CD4-positive, alpha-beta T cell treated with Interleukin-12 subunit alpha and Interleukin-12 subunit beta, for 1 hour (primary cell): ENCODE measurements at regions not wholly inside any gene's neighbourhood (a gene's known extent, or its start where the extent isn't known, plus 50 kb on each side); places are given as distances from the start of the nearest gene placed in this dataset.

Experiments used
- DNase-seq: peaks from one replicate; pipeline ENCODE4 v3.0.0-alpha.2; 2020

DNA sequence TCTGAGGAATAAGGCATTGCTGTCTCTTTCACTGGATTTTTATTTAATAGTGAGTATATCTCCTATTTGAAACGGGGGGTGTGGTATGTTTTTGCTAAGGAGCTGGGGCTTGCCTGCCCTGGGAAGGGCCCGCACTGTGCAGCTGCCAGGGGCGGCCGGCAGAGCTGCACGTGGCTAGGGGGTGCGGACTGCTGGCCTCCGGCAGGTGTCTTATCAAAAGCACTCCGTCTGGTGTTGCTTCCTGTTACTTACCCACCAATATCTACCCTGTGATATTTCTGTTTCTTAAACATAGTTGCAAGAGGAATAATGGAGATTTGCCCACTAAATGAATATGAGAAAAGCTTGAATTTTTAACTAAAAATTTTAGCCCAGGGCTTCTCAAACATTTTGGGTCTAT, 232.0 kb downstream of the IRX1 start:
- no peak for DNase-seq

DNA sequence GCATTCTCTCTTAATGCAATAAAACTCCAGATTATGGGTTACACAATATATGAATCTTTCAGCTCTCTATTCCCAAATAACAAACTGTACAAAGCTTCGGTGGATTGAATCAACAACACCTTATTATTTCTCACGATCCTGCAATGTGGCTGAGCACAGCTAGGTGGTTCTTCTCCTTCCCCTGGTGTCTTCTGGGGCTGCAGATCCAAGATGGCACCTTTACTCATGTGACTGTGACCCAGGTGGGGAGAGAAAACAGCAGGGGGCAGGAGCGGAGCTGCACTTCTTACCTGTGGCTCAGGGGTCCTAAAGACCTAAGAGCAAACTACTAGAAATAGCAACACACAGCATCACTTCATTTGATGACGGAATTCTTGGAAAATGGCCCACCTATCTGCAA, 233.1 kb downstream of the IRX1 start:
- DNase-seq = no peak

DNA sequence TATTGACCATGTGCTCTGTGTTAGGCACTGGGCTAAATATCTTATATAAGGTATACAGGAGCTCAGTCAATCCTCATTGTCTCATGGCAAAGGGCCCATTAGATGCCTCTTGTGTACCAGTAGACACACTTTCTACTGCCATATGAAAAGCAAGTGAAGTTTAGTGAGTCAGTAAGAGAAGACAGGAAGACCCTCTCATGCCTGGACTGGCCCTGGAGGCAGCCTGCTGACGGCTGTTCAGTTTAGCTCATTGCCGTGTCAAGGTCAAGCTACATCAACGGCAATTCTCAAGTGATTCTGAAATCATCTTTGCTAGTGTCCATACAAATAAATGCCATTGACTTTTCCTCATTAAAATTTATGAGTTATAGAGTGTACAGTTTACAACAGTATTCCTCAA, 237.9 kb downstream of the IRX1 start:
- DNase-seq = no peak

DNA sequence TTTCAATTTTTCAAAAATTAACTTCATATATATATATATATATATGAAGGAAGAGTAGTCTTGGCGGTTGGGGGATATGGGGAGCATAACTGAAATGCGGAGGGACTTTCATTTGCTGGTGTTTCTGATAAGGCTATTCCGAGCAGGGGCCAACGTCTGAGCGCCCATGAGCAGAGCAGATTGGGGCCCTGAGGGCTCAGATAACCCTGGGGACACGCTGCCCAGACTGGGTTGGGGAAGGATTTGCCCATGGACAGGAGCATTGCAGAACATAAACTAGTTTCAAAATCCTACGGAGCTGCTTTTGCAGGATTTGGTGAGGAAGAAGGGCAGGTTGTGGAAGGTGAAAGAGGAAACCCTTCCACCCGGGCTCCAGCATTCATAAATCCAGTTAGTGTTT, 240.2 kb downstream of the IRX1 start:
- DNase-seq = no peak

GRCh38 chr5:3836528-3836927, 240.9 kb downstream of the IRX1 start:
- DNase-seq = no peak

GRCh38 chr5:3837506-3837905, 241.9 kb downstream of the IRX1 start:
- no peak for DNase-seq

GRCh38 chr5:3839151-3839550, 243.5 kb downstream of the IRX1 start:
- DNase-seq = no peak

DNA sequence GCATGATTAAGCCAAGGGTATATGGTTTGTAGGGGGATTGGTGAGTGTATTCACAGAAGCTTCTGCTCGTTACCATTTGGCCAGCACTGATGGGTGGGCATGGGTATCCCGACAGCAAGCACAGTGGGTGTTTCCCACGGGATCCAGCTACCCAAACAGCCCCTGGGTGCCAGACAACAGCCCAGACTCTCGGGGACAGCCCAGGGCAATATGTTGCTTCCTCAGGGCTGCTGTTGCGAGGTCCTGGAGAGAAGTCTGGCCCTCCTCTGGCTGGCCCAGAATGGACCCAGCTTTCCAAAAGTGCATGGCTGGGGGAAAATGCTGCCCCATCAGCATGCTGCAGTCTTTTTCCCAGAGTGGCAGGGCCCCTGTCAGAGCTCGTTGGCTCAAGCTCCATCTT, 247.0 kb downstream of the IRX1 start:
- DNase-seq = no peak

DNA sequence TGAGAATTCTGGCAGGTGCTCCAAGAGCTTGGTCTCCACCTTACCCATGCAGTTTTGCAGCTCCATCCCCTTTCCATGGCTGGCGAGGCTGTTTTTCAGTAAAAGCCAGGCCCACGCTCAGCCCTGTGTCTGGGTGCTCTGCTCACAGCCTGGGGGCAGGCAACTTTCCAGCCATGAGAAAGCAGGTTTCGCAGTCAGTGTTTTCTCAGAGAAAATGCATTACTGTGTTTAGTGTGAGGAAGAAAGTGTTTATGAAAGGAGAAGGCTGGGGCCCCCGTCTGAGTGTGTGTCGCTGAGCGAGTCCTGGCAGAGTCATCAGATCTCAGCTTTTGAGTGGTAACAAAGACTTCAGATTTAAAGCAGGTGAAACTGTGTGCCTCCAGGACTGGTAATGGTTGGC, 248.1 kb downstream of the IRX1 start:
- DNase-seq = no peak

DNA sequence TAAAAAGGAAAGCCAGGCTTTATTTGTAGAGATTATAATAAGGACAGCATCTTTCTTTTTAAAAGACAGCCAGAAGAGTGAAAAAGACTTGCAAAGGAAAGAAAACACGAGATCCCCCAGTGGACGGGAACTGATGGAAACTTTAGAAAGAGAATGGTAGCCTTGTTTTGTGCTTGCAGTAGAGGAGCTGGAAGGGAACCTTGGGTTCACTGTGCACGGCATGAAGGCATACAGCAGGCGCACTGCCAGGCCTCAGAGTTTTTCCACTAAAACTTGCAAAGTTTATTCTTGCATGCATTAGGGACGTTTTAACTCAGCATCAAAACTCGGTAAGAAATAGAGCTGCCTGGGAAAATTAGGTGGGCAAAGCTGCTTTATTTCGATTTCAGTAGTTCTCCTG, 248.6 kb downstream of the IRX1 start:
- DNase-seq = no peak

DNA sequence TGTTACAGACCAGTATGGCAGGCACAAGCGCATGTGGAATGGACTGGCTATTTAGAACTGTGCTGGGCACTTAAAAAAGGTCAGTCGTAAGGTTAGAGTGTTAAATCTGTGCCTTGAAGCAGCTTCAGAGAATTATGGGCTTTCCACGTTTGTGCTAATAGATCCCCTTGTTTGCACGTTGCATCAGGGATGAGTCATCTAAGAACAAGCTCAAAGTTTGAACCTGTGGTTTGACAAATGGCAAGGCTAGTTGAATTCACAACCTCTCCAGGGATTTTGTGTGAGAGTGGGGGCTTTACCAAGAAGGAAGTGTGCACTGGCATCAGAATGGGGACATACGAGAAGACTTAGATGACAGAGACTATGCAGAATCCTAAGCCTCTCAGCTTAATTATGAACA, 249.6 kb downstream of the IRX1 start:
- no peak for DNase-seq

DNA sequence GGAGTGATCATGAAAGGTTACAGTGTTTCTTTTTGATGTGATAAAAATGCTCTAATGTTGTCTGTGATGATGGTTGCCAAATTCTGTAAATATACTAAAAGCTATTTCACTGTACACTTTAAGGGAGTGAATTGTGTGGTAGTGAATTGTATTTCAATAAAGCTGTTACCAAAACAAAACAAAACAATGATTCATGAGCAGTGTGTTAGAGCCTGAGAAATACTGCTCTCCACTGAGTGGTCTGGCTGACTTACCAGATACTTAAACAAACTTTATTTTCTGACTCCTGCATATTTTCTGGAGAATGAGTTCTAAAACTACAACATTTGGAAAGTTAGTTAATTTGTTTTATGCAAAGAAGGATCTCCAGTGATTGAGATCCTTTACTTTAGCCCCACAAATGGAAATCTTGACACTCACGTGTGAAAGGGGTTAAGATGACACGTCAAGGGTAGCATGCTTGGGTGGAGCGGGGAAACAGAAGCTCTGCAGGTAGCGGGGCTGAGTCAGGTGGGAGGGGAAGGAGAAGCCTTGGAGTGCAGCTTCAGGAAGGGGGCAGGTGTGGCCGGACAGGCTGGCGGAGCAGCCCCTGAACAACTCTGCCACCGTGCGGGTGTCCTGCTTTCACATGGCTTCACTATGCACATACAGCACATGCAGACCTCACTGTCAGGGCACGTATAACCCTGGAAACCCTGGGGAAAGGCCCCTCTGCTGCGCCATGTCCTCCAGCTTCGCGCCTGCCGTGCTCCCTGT, 256.7 kb downstream of the IRX1 start:
- no peak for DNase-seq

GRCh38 chr5:3853362-3853761, 257.7 kb downstream of the IRX1 start:
- no peak for DNase-seq

DNA sequence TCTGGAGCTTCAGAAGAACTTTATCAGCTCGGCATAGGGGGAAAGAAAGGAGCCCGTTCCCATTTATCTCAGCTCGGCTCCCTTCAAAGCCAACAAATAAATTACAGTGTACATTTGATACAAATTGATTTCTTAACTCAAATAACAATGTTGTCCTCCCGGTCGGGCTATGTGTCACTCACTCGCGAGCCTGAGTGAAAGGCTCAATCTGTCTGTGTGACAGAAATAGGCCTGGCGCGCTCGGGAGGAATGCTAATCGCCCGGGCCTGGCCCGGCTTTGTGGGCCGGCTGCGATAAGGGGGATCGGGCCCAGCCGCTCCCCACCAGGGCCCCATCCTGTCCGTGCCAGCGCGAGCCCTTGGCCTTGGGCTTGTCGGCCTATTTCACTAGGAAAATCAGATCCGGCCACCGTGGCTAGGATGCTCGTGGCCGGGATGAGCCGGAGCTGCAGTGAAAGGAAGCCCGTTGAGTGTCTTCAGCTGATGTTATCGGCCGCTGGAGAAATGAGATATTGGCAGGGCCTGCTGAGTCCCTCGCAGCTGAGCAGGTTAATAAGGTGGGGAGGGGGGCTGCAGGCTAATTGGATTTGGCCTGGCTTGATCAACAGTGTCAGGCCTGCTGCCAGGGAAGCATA, 258.7 kb downstream of the IRX1 start:
- DNase-seq = no peak

DNA sequence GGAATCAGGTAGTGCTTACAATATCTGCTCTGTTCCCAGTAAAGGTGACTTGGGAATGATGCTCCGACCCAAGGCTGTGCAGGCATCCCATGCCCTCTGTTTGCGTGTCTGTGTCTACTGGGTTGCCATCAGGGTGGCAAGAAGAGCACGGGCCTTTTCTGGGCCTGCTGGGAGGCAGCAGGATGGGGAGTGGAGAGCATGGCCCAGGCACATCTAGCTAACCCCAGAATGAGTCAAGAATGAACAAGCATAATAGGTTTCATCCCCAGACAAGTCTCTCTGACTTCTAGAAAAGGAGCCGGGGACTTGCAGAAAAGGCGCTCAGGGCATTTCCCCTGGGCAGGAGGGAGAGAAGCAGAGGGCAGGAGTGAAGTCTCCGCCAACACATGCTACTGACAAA, 260.4 kb downstream of the IRX1 start:
- no peak for DNase-seq

DNA sequence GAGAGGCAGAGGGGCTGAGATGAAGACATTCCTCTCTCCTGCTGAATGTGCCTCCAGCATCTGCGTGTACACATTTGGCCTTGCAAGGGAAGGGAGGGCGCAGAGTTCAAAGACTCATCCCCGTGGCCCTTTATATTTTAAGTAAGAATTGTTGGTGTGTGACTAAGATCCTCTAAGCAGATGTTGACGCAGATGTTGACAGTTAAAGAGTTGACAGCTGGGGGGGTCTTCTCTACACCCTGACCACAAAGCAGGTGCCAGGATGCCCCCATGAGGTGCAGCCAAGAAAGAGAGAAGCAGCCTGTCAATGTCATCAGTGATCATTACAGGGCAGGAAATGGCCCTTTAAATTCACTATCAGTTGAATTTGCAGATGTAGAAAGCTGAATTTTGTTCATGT, 262.9 kb downstream of the IRX1 start:
- no peak for DNase-seq

GRCh38 chr5:3862906-3863305, 267.3 kb downstream of the IRX1 start:
- DNase-seq = no peak

GRCh38 chr5:3875144-3875543, 279.5 kb downstream of the IRX1 start:
- DNase-seq = no peak

GRCh38 chr5:3878267-3878666, 282.6 kb downstream of the IRX1 start:
- no peak for DNase-seq

DNA sequence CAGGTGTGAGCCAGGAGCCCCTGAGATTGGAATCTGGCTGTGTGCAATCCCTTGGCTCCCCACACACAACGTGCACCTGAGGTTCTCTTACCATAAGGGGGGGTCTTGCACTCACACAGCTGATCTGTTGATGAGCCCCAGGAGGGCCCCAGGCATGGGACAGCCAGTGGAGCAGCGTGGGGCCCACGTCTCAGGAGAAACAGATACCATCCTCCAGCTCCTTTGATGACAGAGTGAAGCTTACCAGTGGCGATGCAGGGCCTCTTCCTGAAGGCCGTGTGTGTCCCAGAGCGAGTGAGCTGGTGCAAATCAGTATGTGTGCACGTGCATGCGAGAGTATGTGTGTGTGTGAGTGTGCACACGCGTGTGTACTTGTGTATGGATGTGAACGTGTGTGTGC, 287.4 kb downstream of the IRX1 start:
- no peak for DNase-seq

GRCh38 chr5:3886524-3887451, 291.2 kb downstream of the IRX1 start:
- DNase-seq = no peak

- no peak for DNase-seq
Measured at GRCh38 chr5:3888310-3888709, 292.7 kb downstream of the IRX1 start.

- no peak for DNase-seq
Measured at GRCh38 chr5:3889412-3890142, 293.9 kb downstream of the IRX1 start.
